GM13977 (cell line): ENCODE measurements at regions not wholly inside any gene's neighbourhood (a gene's known extent, or its start where the extent isn't known, plus 50 kb on each side); places are given as distances from the start of the nearest gene placed in this dataset.

Experiments
- DNase-seq: peaks from one replicate; pipeline ENCODE4 v3.0.0; 2012; ENCODE audit warnings: low spot score
- CTCF ChIP-seq: IDR thresholded peaks from 2 replicates; pipeline ENCODE4 v1.5.1; 2012; ENCODE audit warnings: mild to moderate bottlenecking, control low read depth; ENCODE audit not compliant: insufficient read depth; ENCODE audit errors: extremely low read depth, missing control alignments
- in situ Hi-C: fragments of 300-500 bp; cut with MboI; formaldehyde crosslinking; loops from one replicate; pipeline ENCODE4 v1.12.0; 2022; ENCODE audit warnings: low sequenced_read_pairs, low pct_unique_long_range_greater_than_20kb, mixed read lengths, inconsistent platforms; ENCODE audit not compliant: unreplicated experiment

- no peak for TF ChIP-seq CTCF
- DNase-seq = no peak
- in situ Hi-C loops = no loop called here
Measured at GRCh38 chr6:104256646-104257045, 603.1 kb downstream of the HACE1 start.

- no peak for DNase-seq
- in situ Hi-C loops = no loop called here
Measured at GRCh38 chr6:104253236-104253635, 606.5 kb downstream of the HACE1 start.

GRCh38 chr6:104252276-104252675 is 607.4 kb downstream of the HACE1 start:
- in situ Hi-C loops = no loop called here
- no peak for DNase-seq
- TF ChIP-seq CTCF = no peak

More at GRCh38 chr6:104253236-104253635, 606.5 kb downstream of the HACE1 start:
- no peak for TF ChIP-seq CTCF

- in situ Hi-C loops = no loop called here
- TF ChIP-seq CTCF = no peak
- no peak for DNase-seq
Measured at GRCh38 chr6:104251651-104252050, 608.1 kb downstream of the HACE1 start.

GRCh38 chr6:104240865-104241264 is 618.9 kb downstream of the HACE1 start:
- in situ Hi-C loops = no loop called here
- no peak for DNase-seq
- TF ChIP-seq CTCF = no peak

- TF ChIP-seq CTCF = no peak
- in situ Hi-C loops = no loop called here
- DNase-seq = no peak
Measured at GRCh38 chr6:104239971-104240370, 619.7 kb downstream of the HACE1 start.

GRCh38 chr6:104229057-104229456 is 630.7 kb downstream of the HACE1 start:
- no peak for DNase-seq
- in situ Hi-C loops = no loop called here
- no peak for TF ChIP-seq CTCF
